Cardiac fibroblast (primary cell): ENCODE measurements at regions not wholly inside any gene's neighbourhood (a gene's known extent, or its start where the extent isn't known, plus 50 kb on each side); places are given as distances from the start of the nearest gene placed in this dataset.

Source experiments
- DNase-seq, 2 donors: peaks; one replicate each; pipeline versions ENCODE4 v3.0.0 to v3.0.0-alpha.2; 2010; ENCODE audit warnings: low read depth in 2 of 2
- H3K4me3 ChIP-seq, 2 donors: replicated peaks in 1 of 2; 1 replicate in 1 of 2; 2 replicates in 1 of 2; pipeline ENCODE4 v1.5.1; 2011; ENCODE audit warnings: low read depth in 2 of 2, low read length in 2 of 2, mild to moderate bottlenecking in 2 of 2, moderate library complexity in 1 of 2
- TF ChIP-seq, protein P1 (sequence below): IDR thresholded peaks from one replicate; pipeline ENCODE4 v1.5.1; 2011; ENCODE audit warnings: low read depth, mild to moderate bottlenecking, low read length, inconsistent platforms

DNA sequence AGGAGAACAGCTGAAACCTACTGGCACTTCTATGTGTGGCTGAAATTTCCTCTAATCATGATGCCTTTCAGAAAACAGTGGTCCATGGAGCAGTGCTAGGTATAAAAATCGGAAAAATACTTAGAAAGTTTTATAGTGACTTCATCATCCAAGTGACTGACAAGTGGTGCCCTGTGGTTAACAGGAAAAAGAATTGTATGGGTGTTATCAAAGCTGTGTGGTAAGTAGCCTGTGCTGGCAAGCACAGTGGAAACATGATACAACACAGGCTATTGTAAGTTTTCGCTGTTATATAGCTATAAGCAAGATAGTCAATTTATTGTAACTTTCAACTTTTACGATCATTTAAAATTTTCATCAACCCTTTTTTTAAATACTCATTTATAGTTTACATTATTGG, 1599.7 kb upstream of the ZEB2 start:
- no peak overlapping the region for H3K4me3 ChIP-seq
- DNase-seq, result no peak
- TF ChIP-seq, protein P1, sequence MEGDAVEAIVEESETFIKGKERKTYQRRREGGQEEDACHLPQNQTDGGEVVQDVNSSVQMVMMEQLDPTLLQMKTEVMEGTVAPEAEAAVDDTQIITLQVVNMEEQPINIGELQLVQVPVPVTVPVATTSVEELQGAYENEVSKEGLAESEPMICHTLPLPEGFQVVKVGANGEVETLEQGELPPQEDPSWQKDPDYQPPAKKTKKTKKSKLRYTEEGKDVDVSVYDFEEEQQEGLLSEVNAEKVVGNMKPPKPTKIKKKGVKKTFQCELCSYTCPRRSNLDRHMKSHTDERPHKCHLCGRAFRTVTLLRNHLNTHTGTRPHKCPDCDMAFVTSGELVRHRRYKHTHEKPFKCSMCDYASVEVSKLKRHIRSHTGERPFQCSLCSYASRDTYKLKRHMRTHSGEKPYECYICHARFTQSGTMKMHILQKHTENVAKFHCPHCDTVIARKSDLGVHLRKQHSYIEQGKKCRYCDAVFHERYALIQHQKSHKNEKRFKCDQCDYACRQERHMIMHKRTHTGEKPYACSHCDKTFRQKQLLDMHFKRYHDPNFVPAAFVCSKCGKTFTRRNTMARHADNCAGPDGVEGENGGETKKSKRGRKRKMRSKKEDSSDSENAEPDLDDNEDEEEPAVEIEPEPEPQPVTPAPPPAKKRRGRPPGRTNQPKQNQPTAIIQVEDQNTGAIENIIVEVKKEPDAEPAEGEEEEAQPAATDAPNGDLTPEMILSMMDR, result no peak

DNA sequence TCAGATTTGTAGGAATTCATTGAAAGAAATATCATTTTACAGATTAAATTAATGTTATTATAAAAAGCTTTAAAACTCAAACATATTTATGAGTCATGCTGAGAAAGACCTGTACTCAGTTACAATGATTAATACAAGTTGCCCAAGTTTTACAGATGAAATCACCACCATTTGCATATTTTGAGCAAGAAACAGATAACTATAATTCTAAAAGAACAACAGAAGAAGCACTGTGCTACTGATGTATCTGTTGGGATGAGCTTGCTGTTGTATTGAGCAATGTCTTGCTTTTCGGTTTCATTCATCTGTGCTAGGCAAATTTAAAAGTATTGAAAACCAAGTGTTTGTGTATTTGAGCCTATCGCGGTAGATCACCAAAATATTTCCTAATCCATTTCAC, 1589.1 kb upstream of the ZEB2 start:
- no peak overlapping the region for H3K4me3 ChIP-seq
- TF ChIP-seq, protein P1, result no peak
- DNase-seq, result peak in 1 of 2 donors; percentile 58

DNA sequence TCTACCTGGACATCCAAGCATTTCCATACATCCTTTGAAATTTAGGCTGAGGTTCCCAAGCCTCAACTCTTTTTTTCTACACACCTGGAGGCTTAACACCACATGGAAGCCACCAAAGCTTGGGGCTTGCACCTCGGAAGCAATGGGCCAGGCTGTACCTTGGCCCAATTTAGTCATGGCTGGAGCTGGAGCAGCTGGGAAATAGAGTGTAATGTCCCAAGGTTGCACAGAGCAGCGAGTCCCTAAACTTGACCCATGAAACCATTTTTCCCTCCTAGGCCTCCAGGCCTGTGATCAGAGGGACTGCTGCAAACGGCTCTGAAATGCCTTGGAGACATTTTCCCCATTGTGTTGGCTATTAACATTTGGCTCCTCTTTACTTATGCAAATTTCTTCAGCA, 1574.3 kb upstream of the ZEB2 start:
- TF ChIP-seq, protein P1, result no peak
- no peak for DNase-seq
- H3K4me3 ChIP-seq, result no peak overlapping the region

DNA sequence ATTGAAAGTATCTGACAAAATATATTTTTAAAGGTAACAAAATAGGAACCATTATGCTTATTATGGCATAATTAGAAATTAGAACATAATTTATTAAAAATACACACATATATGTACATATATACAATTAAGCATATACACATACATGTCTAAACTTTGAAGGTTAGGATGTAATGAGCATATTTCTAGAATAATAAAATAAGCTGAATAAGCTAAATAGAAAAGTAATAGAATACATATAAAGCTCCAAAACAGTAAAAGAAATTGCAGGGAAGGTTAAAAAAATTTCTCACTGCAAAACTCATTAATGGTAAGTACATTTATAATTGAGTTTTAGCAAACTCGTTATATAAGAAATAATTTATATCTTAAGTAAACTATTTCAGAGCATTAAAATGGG, 1561.5 kb upstream of the ZEB2 start:
- DNase-seq, result no peak
- TF ChIP-seq, protein P1, result no peak
- no peak overlapping the region for H3K4me3 ChIP-seq

DNA sequence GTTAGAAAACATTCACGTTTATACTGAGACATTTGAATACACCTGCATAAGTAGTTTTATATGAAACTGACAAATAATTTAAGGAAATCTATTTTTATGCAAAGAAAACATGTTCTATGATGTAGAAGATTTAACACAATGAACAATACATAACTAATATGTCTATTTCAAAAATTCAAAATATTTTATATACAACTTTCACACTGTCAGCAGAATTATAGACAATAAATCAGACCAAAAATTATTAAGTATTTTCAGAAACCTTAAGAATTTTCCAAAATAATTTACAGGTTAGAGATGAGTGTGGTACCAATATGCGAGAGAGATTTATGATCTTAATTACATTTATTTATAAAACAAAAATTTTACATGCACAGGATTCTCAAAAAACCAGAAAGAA, 1561.0 kb upstream of the ZEB2 start:
- H3K4me3 ChIP-seq, result no peak overlapping the region
- no peak for DNase-seq
- TF ChIP-seq, protein P1, result no peak

DNA sequence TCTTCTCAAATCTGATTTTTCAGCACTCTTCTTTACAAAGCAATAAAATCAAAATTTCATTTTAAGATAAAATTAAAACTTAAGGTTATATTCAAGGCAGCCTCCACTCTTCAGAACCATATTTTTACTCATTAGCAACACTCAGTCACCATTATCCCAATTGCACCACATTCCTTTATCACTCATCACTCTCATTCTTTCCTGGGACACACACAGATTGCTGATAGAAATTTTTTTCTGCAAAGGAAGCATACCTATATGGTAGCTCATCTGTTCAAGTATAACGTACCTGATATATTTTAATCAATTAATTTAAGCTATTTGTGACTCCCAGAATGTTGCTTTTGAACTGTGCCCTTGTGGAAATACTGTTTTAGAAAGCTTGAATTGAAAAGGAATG, 1559.3 kb upstream of the ZEB2 start:
- TF ChIP-seq, protein P1, result no peak
- H3K4me3 ChIP-seq, result no peak overlapping the region

DNA sequence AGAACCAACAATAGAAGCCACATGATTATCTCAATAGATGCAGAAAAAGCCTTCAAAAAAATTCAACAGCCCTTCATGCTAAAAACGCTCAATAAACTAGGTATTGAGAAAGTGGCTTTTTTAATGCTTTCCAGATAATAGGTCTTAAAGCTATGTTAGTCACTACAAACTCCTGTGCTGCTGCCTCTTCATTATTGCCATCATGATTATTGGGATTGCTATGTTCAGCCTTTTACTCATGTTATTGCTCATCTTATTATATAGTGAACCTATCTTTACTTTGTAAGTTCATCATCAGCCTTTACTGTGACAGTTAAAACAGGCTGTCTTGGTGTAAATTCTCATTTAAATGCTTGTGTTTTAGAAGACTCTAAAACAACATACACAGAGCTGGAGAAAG, 1557.2 kb upstream of the ZEB2 start:
- H3K4me3 ChIP-seq, result no peak overlapping the region
- TF ChIP-seq, protein P1, result no peak
- peak in 1 of 2 donors; percentile 17 for DNase-seq

More for the DNA sequence above, 1559.3 kb upstream of the ZEB2 start:
- peak in 1 of 2 donors; percentile 16 for DNase-seq
